AML-193 (cell line): ENCODE measurements at regions not wholly inside any gene's neighbourhood (a gene's known extent, or its start where the extent isn't known, plus 50 kb on each side); places are given as distances from the start of the nearest gene placed in this dataset.
"Not testable (repeated sequence)": the region's sequence is repeated elsewhere in the genome, so short reads cannot be mapped to it uniquely, and the experiment has no call there.

Source experiments
- DNase-seq, 2 experiments: peaks; one replicate each; lab custom pipeline; 2025; lab: John Stamatoyannopoulos, UW

- no peak for DNase-seq
Measured at GRCh38 chr9:1919229-1919628, 95.9 kb upstream of the SMARCA2 start.

- no peak for DNase-seq
Measured at GRCh38 chr9:1920386-1920785, 94.8 kb upstream of the SMARCA2 start.

GRCh38 chr9:1922026-1922425 lies 93.1 kb upstream of the SMARCA2 start:
- DNase-seq: no peak

DNA sequence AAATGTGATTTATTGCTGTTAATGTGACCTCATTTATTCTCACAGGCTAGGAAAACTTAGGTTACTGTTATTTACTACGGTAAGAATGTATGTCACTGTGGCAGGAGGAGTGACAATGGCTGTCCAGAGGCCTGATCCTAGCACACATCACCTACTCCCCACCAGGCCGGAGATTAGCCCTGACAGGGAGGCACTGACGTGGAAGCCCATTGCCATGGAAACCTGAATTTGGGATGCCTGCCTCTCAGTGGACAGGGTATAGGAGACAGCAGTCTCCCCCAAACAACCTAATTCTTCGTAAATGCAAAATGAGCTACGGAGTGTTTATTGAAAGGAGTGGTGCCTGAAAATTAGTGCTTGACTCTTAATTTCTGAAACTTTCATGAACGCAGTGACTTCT lies 87.6 kb upstream of the SMARCA2 start:
- no peak for DNase-seq

DNA sequence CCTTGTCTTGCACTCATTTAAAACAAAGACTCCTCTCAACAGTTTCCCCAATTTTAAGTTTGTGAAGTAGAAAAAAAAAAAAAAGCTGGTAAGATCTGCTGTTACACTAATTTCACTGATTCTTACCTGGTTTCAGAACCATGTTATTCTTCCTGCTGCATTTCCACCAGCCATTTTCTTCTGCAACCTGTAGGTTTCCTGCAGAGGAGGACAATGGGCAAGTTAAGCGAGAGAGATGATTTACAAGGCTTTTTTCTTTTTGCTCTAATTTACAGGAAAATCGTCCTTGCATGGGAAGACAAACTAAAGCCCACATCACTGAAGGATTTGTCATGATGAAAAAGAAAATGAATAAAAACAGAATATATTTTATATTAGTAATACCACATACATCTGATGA lies 86.0 kb upstream of the SMARCA2 start:
- DNase-seq: no peak

DNA sequence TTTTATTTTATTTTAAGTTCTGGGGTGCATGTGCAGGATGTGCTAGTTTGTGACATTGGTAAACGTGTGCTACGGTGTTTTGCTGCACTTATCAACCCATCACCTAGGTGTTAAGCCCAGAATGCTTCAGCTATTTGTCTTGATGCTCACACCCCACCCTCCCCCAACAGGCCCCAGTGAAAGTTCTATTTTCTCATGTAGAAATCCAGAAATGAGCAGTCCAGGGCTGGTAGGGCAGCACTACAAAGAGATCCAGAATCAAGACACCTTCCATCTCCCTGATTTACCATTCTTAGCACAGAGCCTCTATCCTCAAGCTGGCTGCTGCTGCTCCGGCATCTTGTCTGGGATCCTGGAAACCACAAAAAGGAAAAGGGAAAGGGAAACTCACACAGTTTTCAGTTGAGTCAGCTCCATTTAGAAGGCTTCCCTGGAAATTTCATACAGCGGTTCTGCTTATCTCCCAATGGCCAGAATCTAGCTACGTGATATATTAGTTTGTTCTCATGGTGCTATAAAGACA lies 85.4 kb upstream of the SMARCA2 start:
- no peak for DNase-seq

DNA sequence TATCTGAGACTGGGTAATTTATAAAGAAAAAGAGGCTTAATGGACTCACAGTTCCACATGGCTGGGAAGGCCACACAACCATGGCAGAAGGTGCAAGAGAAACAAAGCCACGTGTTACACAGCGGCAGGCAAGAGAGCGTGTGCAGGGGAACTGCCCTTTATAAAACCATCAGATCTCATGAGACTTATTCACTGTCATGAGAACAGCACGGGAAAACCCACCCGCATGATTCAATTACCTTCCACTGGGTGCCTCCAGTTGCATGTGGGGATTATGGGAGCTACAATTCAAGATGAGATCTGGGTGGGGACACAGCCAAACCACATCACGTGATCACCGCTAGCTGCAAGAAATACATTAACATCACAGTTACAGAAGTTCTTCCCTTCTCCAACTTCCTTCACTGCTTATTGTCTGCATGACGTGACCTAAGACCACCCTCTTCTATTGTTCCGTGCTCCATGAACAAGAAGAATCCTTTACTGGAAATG lies 84.9 kb upstream of the SMARCA2 start:
- DNase-seq: not testable (repeated sequence)

- no peak for DNase-seq
Measured at GRCh38 chr9:1938135-1938534, 77.0 kb upstream of the SMARCA2 start.

DNA sequence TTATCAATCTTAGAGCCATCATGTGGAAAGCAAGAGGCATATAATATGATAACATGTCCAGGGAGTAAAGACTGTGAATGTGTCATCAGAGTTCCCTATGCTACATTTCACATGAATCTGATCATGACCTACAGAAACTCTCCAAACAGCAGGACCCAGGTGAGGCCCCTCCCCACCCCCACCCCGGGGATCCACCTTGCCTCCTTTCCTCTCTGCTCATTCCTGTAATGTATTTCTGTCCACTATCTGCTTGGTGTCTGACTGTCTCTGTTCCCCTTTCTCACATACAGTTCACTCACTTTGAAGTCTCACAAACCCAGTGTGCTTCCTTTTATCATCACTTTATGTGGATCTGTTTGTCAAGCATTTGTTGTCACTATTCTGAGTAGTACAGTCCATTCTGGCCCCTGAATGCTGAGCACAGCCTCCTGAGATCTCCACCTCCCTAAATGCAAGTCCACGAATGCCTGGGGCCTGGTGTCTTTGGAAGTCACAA lies 76.4 kb upstream of the SMARCA2 start:
- DNase-seq: no peak

GRCh38 chr9:1939466-1939865 lies 75.7 kb upstream of the SMARCA2 start:
- DNase-seq: no peak

DNA sequence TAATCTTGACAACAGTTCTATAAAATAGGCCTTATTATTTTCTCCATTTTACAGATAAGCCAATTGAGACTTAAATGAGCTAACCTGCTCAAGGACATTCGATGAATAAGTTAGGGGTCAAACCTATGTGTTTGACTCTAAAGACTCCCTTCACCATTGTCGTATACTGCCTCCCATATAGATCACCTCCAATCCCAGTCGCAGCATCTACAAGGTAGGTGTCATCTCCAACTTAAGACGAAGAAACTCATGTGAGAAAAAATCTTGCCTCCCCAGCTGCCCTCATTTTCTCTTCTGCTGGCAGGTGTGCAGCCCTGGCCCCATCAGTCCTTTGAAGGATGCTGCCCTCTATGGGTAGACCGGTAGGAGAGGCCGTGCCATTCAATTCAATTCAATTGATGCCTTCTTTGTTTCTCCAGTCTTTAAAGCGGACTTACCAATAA lies 75.2 kb upstream of the SMARCA2 start:
- DNase-seq: peak in 1 of 2 experiments; percentile 3

- DNase-seq: no peak
Measured at GRCh38 chr9:1941989-1942388, 73.2 kb upstream of the SMARCA2 start.

- no peak for DNase-seq
Measured at GRCh38 chr9:1946526-1947283, 68.4 kb upstream of the SMARCA2 start.

GRCh38 chr9:1947438-1947837 lies 67.7 kb upstream of the SMARCA2 start:
- DNase-seq: no peak

- DNase-seq: no peak
Measured at GRCh38 chr9:1948541-1948940, 66.6 kb upstream of the SMARCA2 start.

- no peak for DNase-seq
Measured at GRCh38 chr9:1951446-1951845, 63.7 kb upstream of the SMARCA2 start.

- DNase-seq: no peak
Measured at GRCh38 chr9:1952001-1952400, 63.1 kb upstream of the SMARCA2 start.

DNA sequence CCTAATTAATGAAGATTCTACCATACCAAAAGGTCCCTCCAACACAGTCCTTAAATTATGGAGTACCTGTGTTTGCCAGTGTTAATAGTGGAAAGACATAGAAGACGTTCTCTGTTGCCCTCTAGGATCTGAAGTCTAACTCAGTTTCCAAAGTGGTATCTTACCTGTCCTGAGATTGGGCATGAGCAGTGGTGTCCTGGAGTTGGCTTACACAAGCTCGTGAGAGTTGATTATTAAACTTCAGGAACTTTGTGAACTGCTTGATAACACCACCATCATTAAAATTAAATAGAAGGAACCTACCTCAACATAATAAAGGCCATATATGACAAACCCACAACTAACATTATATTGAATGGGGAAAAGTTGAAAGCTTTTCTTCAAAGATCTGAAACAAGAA lies 60.9 kb upstream of the SMARCA2 start:
- DNase-seq: no peak

DNA sequence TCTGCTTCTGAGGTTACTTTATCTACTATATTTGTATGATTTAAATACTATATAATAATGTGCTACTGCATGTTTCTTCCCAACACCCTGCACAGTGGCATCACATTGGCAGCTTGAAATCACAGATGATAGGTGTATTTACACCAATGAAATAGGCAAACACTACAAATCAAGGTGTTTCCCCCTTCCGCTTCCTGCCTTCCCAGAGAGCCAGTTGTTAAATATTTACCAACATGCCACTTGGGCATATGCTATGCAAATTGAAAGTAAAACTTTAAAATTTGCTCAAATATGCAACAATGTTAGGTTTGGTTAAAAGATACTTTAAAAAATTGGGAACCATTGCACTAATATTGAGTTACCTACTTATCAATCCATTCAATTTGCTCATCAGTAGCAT lies 58.2 kb upstream of the SMARCA2 start:
- no peak for DNase-seq

- no peak for DNase-seq
Measured at GRCh38 chr9:1957856-1958255, 57.3 kb upstream of the SMARCA2 start.

DNA sequence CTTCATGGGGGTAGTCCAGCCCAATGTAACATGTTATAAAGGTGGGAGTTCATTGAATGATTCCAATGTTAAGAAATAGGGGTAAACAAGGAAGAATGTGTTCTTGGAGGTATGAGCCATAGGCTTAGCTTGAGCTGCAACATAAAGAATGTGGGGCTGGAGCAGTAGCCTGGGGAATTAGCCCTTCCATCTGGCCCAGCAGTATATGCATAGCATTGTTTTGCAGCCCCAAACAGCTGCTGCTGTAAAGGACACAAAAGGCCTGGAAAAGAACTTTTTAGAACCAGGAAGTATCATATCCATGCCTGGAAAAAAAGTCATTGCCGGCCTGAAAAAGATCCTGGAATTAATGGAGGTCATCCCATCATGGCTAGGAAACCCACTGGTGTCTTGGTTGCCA lies 55.8 kb upstream of the SMARCA2 start:
- DNase-seq: no peak

- no peak for DNase-seq
Measured at GRCh38 chr9:1960342-1961042, 54.7 kb upstream of the SMARCA2 start.

- no peak for DNase-seq
Measured at GRCh38 chr9:1962122-1962521, 53.0 kb upstream of the SMARCA2 start.
